Gastrocnemius medialis (tissue), 4 donors: ENCODE measurements at regions not wholly inside any gene's neighbourhood (a gene's known extent, or its start where the extent isn't known, plus 50 kb on each side); places are given as distances from the start of the nearest gene placed in this dataset.

Experiments
- ATAC-seq, 2 donors: fragments of 150-250 bp; one replicate each; pipeline ENCODE4 v1.9.1; 2016
- DNase-seq, 2 donors: peaks; one replicate each; pipeline ENCODE4 v3.0.0-alpha.2; 2019
- H3K27ac ChIP-seq, 4 donors: fragments of 200-600 bp; sonication (generic); 1 replicate in 1 of 4; 2 replicates in 3 of 4; pipeline ENCODE4 v1.5.1; 2016 to 2018; ENCODE audit warnings: mild to moderate bottlenecking in 2 of 4, moderate library complexity in 1 of 4
- H3K27me3 ChIP-seq, 3 donors: fragments of 200-600 bp; sonication (generic) in 2 of 3; 1 replicate in 1 of 3; 2 replicates in 2 of 3; pipeline versions ENCODE4 v1.5.1 to v1.6.0; 2016 to 2019; ENCODE audit warnings: mild to moderate bottlenecking in 1 of 3, moderate library complexity in 1 of 3
- H3K36me3 ChIP-seq, 2 donors: fragments of 200-600 bp; sonication (generic) in 1 of 2; one replicate each; pipeline ENCODE4 v1.5.1; 2017 to 2018
- H3K4me1 ChIP-seq, 2 donors: fragments of 200-600 bp; sonication (generic) in 1 of 2; one replicate each; pipeline ENCODE4 v1.5.1; 2016 to 2017; ENCODE audit warnings: mild to moderate bottlenecking in 2 of 2
- H3K4me3 ChIP-seq, 4 donors: fragments of 200-600 bp; sonication (generic) in 3 of 4; 1 replicate in 1 of 4; 2 replicates in 3 of 4; pipeline ENCODE4 v1.5.1; 2016 to 2019; ENCODE audit warnings: mild to moderate bottlenecking in 2 of 4
- H3K9me3 ChIP-seq, 3 donors: fragments of 200-600 bp; sonication (generic) in 2 of 3; 1 replicate in 1 of 3; 2 replicates in 2 of 3; pipeline ENCODE4 v1.5.1; 2016 to 2019
- POLR2A ChIP-seq, 2 donors: fragments of 450-650 bp; IDR thresholded peaks; one replicate each; pipeline ENCODE4 v1.6.1; 2017; ENCODE audit warnings: antibody characterized with exemption in 2 of 2, mild to moderate bottlenecking in 2 of 2, moderate library complexity in 2 of 2
- in situ Hi-C, 4 donors: fragments of 200-750 bp; cut with MboI; loops; one replicate each; pipeline versions ENCODE4 v1.15.0 to v1.8.0; 2017; ENCODE audit warnings: low sequenced_read_pairs in 4 of 4
- intact Hi-C: fragments of 100-400 bp; cut with DNase I; formaldehyde crosslinking; loops from one replicate; pipeline ENCODE4 v1.15.1; 2023; ENCODE audit warnings: low total_unique reads
- TF ChIP-seq, protein P1 (sequence below), 5 experiments: fragments of 450-650 bp in 3 of 5; fragments of 200-600 bp in 2 of 5; sonication (generic) in 2 of 5; IDR thresholded peaks in 4 of 5; conservative IDR thresholded peaks in 1 of 5; 1 replicate in 4 of 5; 2 replicates in 1 of 5; pipeline ENCODE4 v1.5.1; 2016 to 2019; ENCODE audit warnings: antibody characterized with exemption in 5 of 5, mild to moderate bottlenecking in 3 of 5, moderate library complexity in 3 of 5

DNA sequence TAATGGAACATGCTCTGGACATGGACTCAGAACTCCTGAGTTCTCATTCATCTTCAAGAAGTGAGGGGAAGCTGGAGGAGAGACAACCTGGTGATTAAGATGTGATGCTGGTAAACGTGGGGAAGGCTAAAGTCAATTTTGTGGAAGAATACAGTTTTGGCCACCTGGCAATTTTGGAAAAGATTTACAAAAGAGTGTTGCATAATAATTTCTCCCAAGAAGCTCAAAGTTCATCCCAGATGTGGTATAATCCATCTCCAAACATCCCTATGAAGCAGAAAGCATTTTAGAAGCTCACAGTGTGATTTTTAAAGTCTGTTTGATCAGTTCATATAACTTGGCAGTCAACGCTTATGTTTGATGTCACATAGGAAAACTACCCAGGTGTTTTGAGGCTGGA lies 208.7 kb downstream of the LMX1A start:
- H3K27ac ChIP-seq = no peak overlapping the region
- no peak for TF ChIP-seq POLR2A (IDR thresholded peaks at IDR 0.05)
- TF ChIP-seq, protein P1, sequence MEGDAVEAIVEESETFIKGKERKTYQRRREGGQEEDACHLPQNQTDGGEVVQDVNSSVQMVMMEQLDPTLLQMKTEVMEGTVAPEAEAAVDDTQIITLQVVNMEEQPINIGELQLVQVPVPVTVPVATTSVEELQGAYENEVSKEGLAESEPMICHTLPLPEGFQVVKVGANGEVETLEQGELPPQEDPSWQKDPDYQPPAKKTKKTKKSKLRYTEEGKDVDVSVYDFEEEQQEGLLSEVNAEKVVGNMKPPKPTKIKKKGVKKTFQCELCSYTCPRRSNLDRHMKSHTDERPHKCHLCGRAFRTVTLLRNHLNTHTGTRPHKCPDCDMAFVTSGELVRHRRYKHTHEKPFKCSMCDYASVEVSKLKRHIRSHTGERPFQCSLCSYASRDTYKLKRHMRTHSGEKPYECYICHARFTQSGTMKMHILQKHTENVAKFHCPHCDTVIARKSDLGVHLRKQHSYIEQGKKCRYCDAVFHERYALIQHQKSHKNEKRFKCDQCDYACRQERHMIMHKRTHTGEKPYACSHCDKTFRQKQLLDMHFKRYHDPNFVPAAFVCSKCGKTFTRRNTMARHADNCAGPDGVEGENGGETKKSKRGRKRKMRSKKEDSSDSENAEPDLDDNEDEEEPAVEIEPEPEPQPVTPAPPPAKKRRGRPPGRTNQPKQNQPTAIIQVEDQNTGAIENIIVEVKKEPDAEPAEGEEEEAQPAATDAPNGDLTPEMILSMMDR (IDR thresholded peaks at IDR 0.05 in 4 of 5, conservative IDR thresholded peaks at IDR 0.05 in 1 of 5) = no peak
- ATAC-seq (no peak), DNase-seq (no peak)
- intact Hi-C loops (loop anchor here (10.0 kb wide), 1 partner anchor 147 kb away; no protein-coding TSS in a partner anchor), in situ Hi-C loops (loop anchor here in 1 of 4 donors (10.0 kb wide), 1 partner anchor 217 kb away; no protein-coding TSS in a partner anchor)
- H3K9me3 ChIP-seq = no peaks in the 10 kb centered on the region
- peaks cover 0 to 3% (median 0%) of the 10 kb centered on the region in 3 donors for H3K27me3 ChIP-seq
- H3K4me1 ChIP-seq = peaks cover 0 to 7% of the 10 kb centered on the region in 2 donors
- no peak overlapping the region for H3K4me3 ChIP-seq
- no peaks in the 10 kb centered on the region for H3K36me3 ChIP-seq

DNA sequence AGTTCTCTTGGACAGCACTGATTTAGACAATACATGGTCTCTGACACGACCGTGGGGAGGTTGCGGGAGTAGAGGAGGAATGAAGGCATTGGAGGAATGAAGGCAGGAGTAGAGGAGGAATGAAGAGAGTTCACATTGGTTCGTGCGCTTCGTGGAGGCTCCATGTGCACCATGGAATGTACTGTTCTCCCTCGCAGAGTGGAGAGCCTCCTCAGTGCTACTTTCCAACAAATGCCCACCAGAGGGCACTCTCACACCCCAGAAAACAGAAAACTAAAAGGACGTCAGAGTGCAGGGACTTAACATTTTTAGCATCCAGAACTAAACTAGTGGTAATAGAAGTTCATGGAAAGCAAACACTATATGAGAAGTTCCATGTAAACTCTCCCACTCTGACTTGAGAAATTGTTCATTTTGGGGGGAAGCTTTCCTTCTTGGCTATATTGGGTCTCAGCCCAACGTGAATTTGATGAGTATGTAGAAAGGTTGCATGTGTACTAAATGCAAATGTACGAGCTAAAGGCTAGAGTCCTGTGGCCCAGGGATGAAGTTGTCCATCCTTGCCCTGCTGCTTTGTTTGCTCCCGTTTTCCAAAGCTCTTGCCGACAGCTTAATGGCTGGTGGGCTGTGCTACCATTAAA lies 211.6 kb downstream of the LMX1A start:
- ATAC-seq (peak; percentile 72 to 80), DNase-seq (peak in 1 of 2 donors; percentile 16)
- in situ Hi-C loops (loop anchor here in 1 of 4 donors (10.0 kb wide), 1 partner anchor 220 kb away; no protein-coding TSS in a partner anchor), intact Hi-C loops (loop anchor here (1.0 to 10.0 kb wide), 2 partner anchors 150 to 224 kb away; no protein-coding TSS in a partner anchor)
- H3K27me3 ChIP-seq = peaks cover 0 to 13% (median 0%) of the 10 kb centered on the region in 3 donors
- no peaks in the 10 kb centered on the region for H3K4me1 ChIP-seq
- H3K36me3 ChIP-seq = no peaks in the 10 kb centered on the region
- no peak overlapping the region for H3K4me3 ChIP-seq
- TF ChIP-seq, protein P1 (IDR thresholded peaks at IDR 0.05 in 4 of 5, conservative IDR thresholded peaks at IDR 0.05 in 1 of 5) = peak; percentile 39 to 73 (median 52)
- no peak for TF ChIP-seq POLR2A (IDR thresholded peaks at IDR 0.05)
- no peaks in the 10 kb centered on the region for H3K9me3 ChIP-seq
- H3K27ac ChIP-seq = no peak overlapping the region

DNA sequence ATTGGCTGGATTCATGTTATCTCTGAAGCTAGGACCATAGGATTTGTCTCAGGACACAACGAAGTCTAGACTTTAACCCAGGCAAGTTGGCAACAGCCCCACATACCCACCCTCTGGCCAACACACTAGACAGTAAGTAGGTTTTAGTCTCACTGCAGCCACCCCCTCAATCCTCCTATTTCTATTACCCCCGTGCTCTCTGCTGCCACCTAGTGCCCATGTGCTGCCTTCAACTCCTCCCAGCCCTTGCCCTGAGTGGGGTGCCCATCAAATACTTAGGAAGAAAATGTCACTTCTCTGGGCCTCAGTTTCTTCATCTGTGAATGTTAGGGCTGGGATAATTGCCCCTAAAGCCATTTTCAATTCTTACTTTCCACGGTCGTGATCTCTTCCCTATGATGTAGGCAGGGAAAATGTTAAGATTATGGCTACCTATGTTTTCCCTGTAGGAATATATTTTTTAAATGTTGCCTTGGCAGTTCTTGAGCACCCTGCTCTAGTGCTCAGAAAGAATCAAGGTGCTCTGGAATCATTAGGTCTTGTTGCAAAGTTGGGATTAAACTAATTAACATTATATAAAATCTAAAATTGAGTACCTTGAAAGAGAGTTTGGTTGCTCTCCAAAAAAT lies 213.0 kb downstream of the LMX1A start:
- H3K4me3 ChIP-seq = no peak overlapping the region
- no peak for TF ChIP-seq POLR2A (IDR thresholded peaks at IDR 0.05)
- TF ChIP-seq, protein P1 (IDR thresholded peaks at IDR 0.05 in 4 of 5, conservative IDR thresholded peaks at IDR 0.05 in 1 of 5) = peak; percentile 50 to 85 (median 62)
- no peaks in the 10 kb centered on the region for H3K9me3 ChIP-seq
- in situ Hi-C loops = loop anchor here in 1 of 4 donors (10.0 kb wide), 1 partner anchor 221 kb away; no protein-coding TSS in a partner anchor
- no peaks in the 10 kb centered on the region for H3K36me3 ChIP-seq
- peak in 1 of 2 donors; percentile 14 for DNase-seq
- H3K27me3 ChIP-seq = peaks cover 0 to 21% (median 0%) of the 10 kb centered on the region in 3 donors
- H3K4me1 ChIP-seq = no peaks in the 10 kb centered on the region
- no peak overlapping the region for H3K27ac ChIP-seq
- intact Hi-C loops = loop anchor here (1.0 to 10.0 kb wide), 2 partner anchors 151 to 226 kb away; no protein-coding TSS in a partner anchor
- peak in 1 of 2 donors; percentile 45 for ATAC-seq

DNA sequence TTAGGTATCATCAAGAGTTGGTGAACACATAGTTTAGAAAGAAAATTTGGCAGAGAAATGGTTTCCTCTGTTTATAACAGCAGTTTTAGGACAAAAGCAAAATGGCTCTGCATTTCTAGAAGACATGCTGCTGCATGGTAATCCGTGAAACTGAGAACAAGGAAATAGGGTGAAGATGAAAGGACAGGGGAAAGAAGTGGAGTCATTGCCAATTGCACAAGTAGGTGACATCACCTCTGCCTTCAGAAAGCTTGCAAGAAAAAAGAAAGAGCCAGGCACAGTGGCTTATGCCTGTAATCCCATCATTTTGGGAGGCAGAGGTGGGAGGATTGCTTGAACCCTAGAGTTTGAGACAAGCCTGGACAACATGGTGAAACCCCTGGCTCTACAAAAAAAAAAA lies 217.6 kb downstream of the LMX1A start:
- Histone ChIP-seq H3K4me1 (no peaks in the 10 kb centered on the region), H3K27ac (no peak overlapping the region), H3K27me3 (peaks cover 0 to 18% (median 0%) of the 10 kb centered on the region in 3 donors), H3K4me3 (no peak overlapping the region), H3K36me3 (no peaks in the 10 kb centered on the region), H3K9me3 (no peaks in the 10 kb centered on the region)
- no peak for DNase-seq
- ATAC-seq = no peak
- no peak for TF ChIP-seq POLR2A (IDR thresholded peaks at IDR 0.05)
- TF ChIP-seq, protein P1 (IDR thresholded peaks at IDR 0.05 in 4 of 5, conservative IDR thresholded peaks at IDR 0.05 in 1 of 5) = no peak
- intact Hi-C loops = no loop called here
- in situ Hi-C loops = no loop called here
